NB4 (cell line): ENCODE measurements at regions not wholly inside any gene's neighbourhood (a gene's known extent, or its start where the extent isn't known, plus 50 kb on each side); places are given as distances from the start of the nearest gene placed in this dataset.

Experiments used
- CTCF ChIP-seq: IDR thresholded peaks from one replicate; pipeline ENCODE4 v1.5.1; 2012; ENCODE audit warnings: low read depth, low read length
- MAX ChIP-seq: IDR thresholded peaks from 2 replicates; pipeline ENCODE4 v1.6.1; 2011; ENCODE audit warnings: low read depth, low read length
- MYC ChIP-seq: IDR thresholded peaks from 2 replicates; pipeline ENCODE4 v1.6.1; 2011; ENCODE audit warnings: low read depth, low read length
- POLR2A ChIP-seq: IDR thresholded peaks from 2 replicates; pipeline ENCODE4 v1.6.1; 2011; ENCODE audit warnings: mild to moderate bottlenecking; ENCODE audit not compliant: insufficient read length; ENCODE audit errors: extremely low read depth

GRCh38 chr5:87195104-87195591 is 72.5 kb upstream of the RASA1 start:
- no peak for TF ChIP-seq CTCF
- TF ChIP-seq MYC: no peak
- TF ChIP-seq POLR2A: no peak
- TF ChIP-seq MAX: no peak
